ENCODE measurements at regions not wholly inside any gene's neighbourhood (a gene's known extent, or its start where the extent isn't known, plus 50 kb on each side); places are given as distances from the start of the nearest gene placed in this dataset.
"Not testable (repeated sequence)": the region's sequence is repeated elsewhere in the genome, so short reads cannot be mapped to it uniquely, and the experiment has no call there.

- Histone ChIP-seq H3K9me3 (no peaks in the 10 kb centered on the region), H3K27ac (peak overlapping the region; percentile 1 to 21), H3K36me3 (no peaks in the 10 kb centered on the region), H3K27me3 (no peaks in the 10 kb centered on the region), H3K4me3 (no peak overlapping the region), H3K4me1 (no peaks in the 10 kb centered on the region)
- intact Hi-C loops (cut with DNase I; ENCODE audit: low total_unique reads) = no loop called here
- peak in 1 of 2 donors; percentile 19 for DNase-seq (ENCODE audit: low spot score in 2 of 2)
- TF ChIP-seq POLR2AphosphoS5 (IDR thresholded peaks at IDR 0.05) = no peak
- TF ChIP-seq, protein P1, sequence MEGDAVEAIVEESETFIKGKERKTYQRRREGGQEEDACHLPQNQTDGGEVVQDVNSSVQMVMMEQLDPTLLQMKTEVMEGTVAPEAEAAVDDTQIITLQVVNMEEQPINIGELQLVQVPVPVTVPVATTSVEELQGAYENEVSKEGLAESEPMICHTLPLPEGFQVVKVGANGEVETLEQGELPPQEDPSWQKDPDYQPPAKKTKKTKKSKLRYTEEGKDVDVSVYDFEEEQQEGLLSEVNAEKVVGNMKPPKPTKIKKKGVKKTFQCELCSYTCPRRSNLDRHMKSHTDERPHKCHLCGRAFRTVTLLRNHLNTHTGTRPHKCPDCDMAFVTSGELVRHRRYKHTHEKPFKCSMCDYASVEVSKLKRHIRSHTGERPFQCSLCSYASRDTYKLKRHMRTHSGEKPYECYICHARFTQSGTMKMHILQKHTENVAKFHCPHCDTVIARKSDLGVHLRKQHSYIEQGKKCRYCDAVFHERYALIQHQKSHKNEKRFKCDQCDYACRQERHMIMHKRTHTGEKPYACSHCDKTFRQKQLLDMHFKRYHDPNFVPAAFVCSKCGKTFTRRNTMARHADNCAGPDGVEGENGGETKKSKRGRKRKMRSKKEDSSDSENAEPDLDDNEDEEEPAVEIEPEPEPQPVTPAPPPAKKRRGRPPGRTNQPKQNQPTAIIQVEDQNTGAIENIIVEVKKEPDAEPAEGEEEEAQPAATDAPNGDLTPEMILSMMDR (IDR thresholded peaks at IDR 0.05) = peak in 2 of 3 donors; percentile 18 to 20
- TF ChIP-seq POLR2A (IDR thresholded peaks at IDR 0.05) = no peak
These were observed 60.7 kb downstream of the RPL22L1 start for GRCh38 chr3:170809007-170809974.

- H3K27me3 ChIP-seq = no peaks in the 10 kb centered on the region
- no peak overlapping the region for H3K4me3 ChIP-seq
- no peaks in the 10 kb centered on the region for H3K9me3 ChIP-seq
- intact Hi-C loops (cut with DNase I; ENCODE audit: low total_unique reads) = no loop called here
- DNase-seq (ENCODE audit: low spot score in 2 of 2) = no peak
- H3K27ac ChIP-seq = no peak overlapping the region
- TF ChIP-seq, protein P1 (IDR thresholded peaks at IDR 0.05) = no peak
- TF ChIP-seq POLR2AphosphoS5 (IDR thresholded peaks at IDR 0.05) (no peak), POLR2A (IDR thresholded peaks at IDR 0.05) (no peak)
- no peaks in the 10 kb centered on the region for H3K4me1 ChIP-seq
- H3K36me3 ChIP-seq = no peaks in the 10 kb centered on the region
These were observed 62.0 kb downstream of the RPL22L1 start for GRCh38 chr3:170808041-170808440.

- no peak overlapping the region for H3K4me3 ChIP-seq
- H3K27me3 ChIP-seq = no peaks in the 10 kb centered on the region
- TF ChIP-seq POLR2AphosphoS5 (IDR thresholded peaks at IDR 0.05) = no peak
- TF ChIP-seq, protein P1 (IDR thresholded peaks at IDR 0.05) = no peak
- no peak for TF ChIP-seq POLR2A (IDR thresholded peaks at IDR 0.05)
- peak overlapping the region in 1 of 2 donors; percentile 57 for H3K27ac ChIP-seq
- H3K36me3 ChIP-seq = no peaks in the 10 kb centered on the region
- DNase-seq (ENCODE audit: low spot score in 2 of 2) = peak in 1 of 2 donors; percentile 39
- no peaks in the 10 kb centered on the region for H3K9me3 ChIP-seq
- H3K4me1 ChIP-seq = no peaks in the 10 kb centered on the region
- intact Hi-C loops (cut with DNase I; ENCODE audit: low total_unique reads) = no loop called here
These were observed 63.3 kb downstream of the RPL22L1 start for GRCh38 chr3:170806676-170807075.

DNA sequence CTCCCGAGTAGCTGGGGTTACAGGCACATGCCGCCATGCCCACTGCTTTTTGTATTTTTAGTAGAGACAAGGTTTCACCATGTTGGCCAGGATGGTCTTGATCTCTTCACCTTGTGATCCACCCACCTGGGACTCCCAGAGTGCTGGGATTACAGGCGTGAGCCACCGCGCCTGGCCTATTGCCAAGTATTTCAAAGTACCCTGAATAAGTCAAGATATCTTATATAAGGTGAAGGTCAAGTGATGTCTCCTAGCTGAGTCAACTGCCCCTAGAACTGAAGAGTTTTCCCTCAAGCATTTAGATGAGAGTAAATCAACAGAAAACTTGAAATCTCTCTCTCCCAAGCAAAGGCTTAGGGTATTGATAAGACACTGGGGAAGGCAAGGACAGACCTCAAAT is 63.9 kb downstream of the RPL22L1 start:
- H3K4me3 ChIP-seq = no peak overlapping the region
- H3K27me3 ChIP-seq = no peaks in the 10 kb centered on the region
- H3K4me1 ChIP-seq = no peaks in the 10 kb centered on the region
- H3K36me3 ChIP-seq = no peaks in the 10 kb centered on the region
- no peak for DNase-seq (ENCODE audit: low spot score in 2 of 2)
- intact Hi-C loops (cut with DNase I; ENCODE audit: low total_unique reads) = no loop called here
- TF ChIP-seq POLR2A (IDR thresholded peaks at IDR 0.05) (no peak), POLR2AphosphoS5 (IDR thresholded peaks at IDR 0.05) (no peak)
- TF ChIP-seq, protein P1 (IDR thresholded peaks at IDR 0.05) = no peak
- no peaks in the 10 kb centered on the region for H3K9me3 ChIP-seq
- H3K27ac ChIP-seq = peak overlapping the region in 1 of 2 donors; percentile 57

DNA sequence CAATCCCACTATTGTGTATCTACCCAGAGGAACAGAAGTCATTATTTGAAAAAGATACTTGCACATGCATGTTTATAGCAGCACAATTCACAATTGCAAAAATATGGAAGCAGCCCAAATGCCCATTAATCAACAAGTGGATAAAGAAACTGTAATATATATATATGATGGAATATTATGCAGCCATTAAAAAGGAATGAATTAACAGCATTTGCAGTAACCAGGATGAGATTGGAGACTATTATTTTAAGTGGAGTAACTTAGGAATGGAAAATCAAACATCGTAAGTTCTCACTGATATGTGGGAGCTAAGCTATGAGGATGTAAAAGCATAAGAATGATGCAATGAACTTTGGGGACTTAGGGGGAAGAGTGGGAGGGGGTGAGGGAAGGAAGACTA is 64.7 kb downstream of the RPL22L1 start:
- H3K27me3 ChIP-seq; intact Hi-C loops (cut with DNase I; ENCODE audit: low total_unique reads): not testable (repeated sequence)

GRCh38 chr3:170804634-170805033 is 65.4 kb downstream of the RPL22L1 start:
- intact Hi-C loops (cut with DNase I; ENCODE audit: low total_unique reads); H3K4me3 ChIP-seq; DNase-seq (ENCODE audit: low spot score in 2 of 2); H3K9me3 ChIP-seq; H3K36me3 ChIP-seq; H3K27me3 ChIP-seq; H3K27ac ChIP-seq; H3K4me1 ChIP-seq: not testable (repeated sequence)

More for the DNA sequence above, 64.7 kb downstream of the RPL22L1 start:
- H3K36me3 ChIP-seq; H3K4me3 ChIP-seq; H3K9me3 ChIP-seq; H3K4me1 ChIP-seq; DNase-seq (ENCODE audit: low spot score in 2 of 2); H3K27ac ChIP-seq: not testable (repeated sequence)

Data from breast epithelium (tissue), 4 donors.